ENCODE measurements at regions not wholly inside any gene's neighbourhood (a gene's known extent, or its start where the extent isn't known, plus 50 kb on each side); places are given as distances from the start of the nearest gene placed in this dataset.
"Not testable (repeated sequence)": the region's sequence is repeated elsewhere in the genome, so short reads cannot be mapped to it uniquely, and the experiment has no call there.

DNA sequence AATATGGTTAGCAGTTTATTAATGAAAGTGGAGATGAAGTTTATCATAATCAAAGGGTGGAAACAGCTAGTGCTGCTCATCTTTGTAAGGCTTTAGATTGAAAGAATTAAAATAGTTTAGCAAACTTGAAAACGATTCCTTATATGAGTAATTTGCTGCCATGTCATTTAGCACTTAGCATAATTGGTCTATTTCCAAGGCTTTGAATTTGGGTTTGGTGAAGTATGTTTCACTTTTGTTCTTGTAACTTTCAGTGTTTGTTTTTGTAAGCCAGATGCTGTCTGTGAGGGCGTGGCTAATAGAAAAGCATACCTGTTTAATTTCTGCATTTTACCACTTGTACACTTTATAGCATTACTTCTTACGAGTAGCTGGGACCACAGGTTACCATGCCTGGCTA, 109.5 kb downstream of the LAT start:
- not testable (repeated sequence) for TF ChIP-seq CTCF, EP300, POLR2A, POLR2AphosphoS5 (IDR thresholded peaks at IDR 0.05)

All from suprapubic skin (tissue), 4 donors.